ENCODE measurements at regions not wholly inside any gene's neighbourhood (a gene's known extent, or its start where the extent isn't known, plus 50 kb on each side); places are given as distances from the start of the nearest gene placed in this dataset.

GRCh38 chr17:77786740-77787505, 171.6 kb upstream of the TNRC6C start:
- Histone ChIP-seq H3K27me3 (ENCODE audit: insufficient read depth, low read length, poor library complexity) (peaks cover 11% of the 10 kb centered on the region), H3K18ac (ENCODE audit: low read length) (no peak overlapping the region), H4K5ac (ENCODE audit: low read length) (no peak overlapping the region), H3K56ac (ENCODE audit: low read length) (no peak overlapping the region), H3K9ac (ENCODE audit: low read length) (no peak overlapping the region), H4K8ac (ENCODE audit: low read depth, low read length) (no peak overlapping the region), H3K79me1 (ENCODE audit: low read length) (no peaks in the 10 kb centered on the region), H2BK120ac (ENCODE audit: low read depth, low read length) (no peak overlapping the region), H3K4me3 (ENCODE audit: low read length) (no peak overlapping the region), H2AK5ac (ENCODE audit: low read length) (no peak overlapping the region), H3K4ac (ENCODE audit: low read depth, low read length) (no peak overlapping the region), H3K36me3 (ENCODE audit: control insufficient read depth, insufficient read depth, low read length) (no peaks in the 10 kb centered on the region), H2BK15ac (replicated peaks; ENCODE audit: low read depth) (no peak overlapping the region), H3K79me2 (ENCODE audit: control insufficient read depth, insufficient read depth, low read length) (no peaks in the 10 kb centered on the region), H3K23ac (ENCODE audit: low read length) (no peak overlapping the region), H3K27ac (ENCODE audit: low read depth, low read length) (no peak overlapping the region), H2BK5ac (ENCODE audit: low read length) (no peak overlapping the region), H3K4me1 (ENCODE audit: control insufficient read depth, low read depth, low read length) (peaks cover 16% of the 10 kb centered on the region), H3K4me2 (ENCODE audit: low read length) (no peak overlapping the region)
- no CpG with 5 or more reads among the region's 20 CpGs for WGBS (ENCODE audit: extremely low coverage, insufficient coverage, low lambda C conversion rate)
- DNase-seq: peak; percentile 23

- no peak overlapping the region for H4K8ac ChIP-seq (ENCODE audit: low read depth, low read length)
- no peak overlapping the region for H3K56ac ChIP-seq (ENCODE audit: low read length)
- H2BK120ac ChIP-seq (ENCODE audit: low read depth, low read length): no peak overlapping the region
- no peak overlapping the region for H3K9ac ChIP-seq (ENCODE audit: low read length)
- no peaks in the 10 kb centered on the region for H3K36me3 ChIP-seq (ENCODE audit: control insufficient read depth, insufficient read depth, low read length)
- no peak overlapping the region for H3K4ac ChIP-seq (ENCODE audit: low read depth, low read length)
- peak; percentile 82 for DNase-seq
- H2AK5ac ChIP-seq (ENCODE audit: low read length): peak overlapping the region; percentile 18
- H2BK15ac ChIP-seq (replicated peaks; ENCODE audit: low read depth): no peak overlapping the region
- H3K4me3 ChIP-seq (ENCODE audit: low read length): no peak overlapping the region
- H3K27ac ChIP-seq (ENCODE audit: low read depth, low read length): peak overlapping the region; percentile 29
- WGBS (ENCODE audit: extremely low coverage, insufficient coverage, low lambda C conversion rate): no CpG with 5 or more reads among the region's 9 CpGs
- H3K18ac ChIP-seq (ENCODE audit: low read length): no peak overlapping the region
- no peak overlapping the region for H3K23ac ChIP-seq (ENCODE audit: low read length)
- H3K4me2 ChIP-seq (ENCODE audit: low read length): no peak overlapping the region
- H3K27me3 ChIP-seq (ENCODE audit: insufficient read depth, low read length, poor library complexity): peaks cover 24% of the 10 kb centered on the region
- H3K4me1 ChIP-seq (ENCODE audit: control insufficient read depth, low read depth, low read length): peaks cover 16% of the 10 kb centered on the region
- no peak overlapping the region for H4K5ac ChIP-seq (ENCODE audit: low read length)
- H3K79me1 ChIP-seq (ENCODE audit: low read length): no peaks in the 10 kb centered on the region
- no peak overlapping the region for H2BK5ac ChIP-seq (ENCODE audit: low read length)
- no peaks in the 10 kb centered on the region for H3K79me2 ChIP-seq (ENCODE audit: control insufficient read depth, insufficient read depth, low read length)
These were observed 168.2 kb upstream of the TNRC6C start for GRCh38 chr17:77790143-77790829.

GRCh38 chr17:77792626-77793025, 165.9 kb upstream of the TNRC6C start:
- H2BK15ac ChIP-seq (replicated peaks; ENCODE audit: low read depth): no peak overlapping the region
- H3K4ac ChIP-seq (ENCODE audit: low read depth, low read length): no peak overlapping the region
- no CpG with 5 or more reads among the region's 10 CpGs for whole genome bisulfite sequencing (ENCODE audit: extremely low coverage, insufficient coverage, low lambda C conversion rate)
- no peak overlapping the region for H3K27ac ChIP-seq (ENCODE audit: low read depth, low read length)
- H3K9ac ChIP-seq (ENCODE audit: low read length): no peak overlapping the region
- H3K27me3 ChIP-seq (ENCODE audit: insufficient read depth, low read length, poor library complexity): peaks cover 21% of the 10 kb centered on the region
- H4K8ac ChIP-seq (ENCODE audit: low read depth, low read length): no peak overlapping the region
- no peak overlapping the region for H3K4me2 ChIP-seq (ENCODE audit: low read length)
- H3K18ac ChIP-seq (ENCODE audit: low read length): no peak overlapping the region
- H2AK5ac ChIP-seq (ENCODE audit: low read length): no peak overlapping the region
- H3K79me1 ChIP-seq (ENCODE audit: low read length): no peaks in the 10 kb centered on the region
- H3K79me2 ChIP-seq (ENCODE audit: control insufficient read depth, insufficient read depth, low read length): no peaks in the 10 kb centered on the region
- DNase-seq: no peak
- H2BK5ac ChIP-seq (ENCODE audit: low read length): no peak overlapping the region
- H3K23ac ChIP-seq (ENCODE audit: low read length): no peak overlapping the region
- peaks cover 6% of the 10 kb centered on the region for H3K4me1 ChIP-seq (ENCODE audit: control insufficient read depth, low read depth, low read length)
- H3K56ac ChIP-seq (ENCODE audit: low read length): no peak overlapping the region
- no peak overlapping the region for H4K5ac ChIP-seq (ENCODE audit: low read length)
- H3K36me3 ChIP-seq (ENCODE audit: control insufficient read depth, insufficient read depth, low read length): no peaks in the 10 kb centered on the region
- no peak overlapping the region for H2BK120ac ChIP-seq (ENCODE audit: low read depth, low read length)
- no peak overlapping the region for H3K4me3 ChIP-seq (ENCODE audit: low read length)

GRCh38 chr17:77793146-77793970, 165.1 kb upstream of the TNRC6C start:
- H4K5ac ChIP-seq (ENCODE audit: low read length): no peak overlapping the region
- WGBS (ENCODE audit: extremely low coverage, insufficient coverage, low lambda C conversion rate): no CpG with 5 or more reads among the region's 40 CpGs
- no peak overlapping the region for H3K9ac ChIP-seq (ENCODE audit: low read length)
- H3K36me3 ChIP-seq (ENCODE audit: control insufficient read depth, insufficient read depth, low read length): no peaks in the 10 kb centered on the region
- H3K56ac ChIP-seq (ENCODE audit: low read length): peak overlapping the region; percentile 25
- H2BK5ac ChIP-seq (ENCODE audit: low read length): no peak overlapping the region
- no peak overlapping the region for H2AK5ac ChIP-seq (ENCODE audit: low read length)
- no peak overlapping the region for H3K27ac ChIP-seq (ENCODE audit: low read depth, low read length)
- H4K8ac ChIP-seq (ENCODE audit: low read depth, low read length): no peak overlapping the region
- no peak overlapping the region for H3K18ac ChIP-seq (ENCODE audit: low read length)
- H3K23ac ChIP-seq (ENCODE audit: low read length): no peak overlapping the region
- H3K79me1 ChIP-seq (ENCODE audit: low read length): no peaks in the 10 kb centered on the region
- H3K4me1 ChIP-seq (ENCODE audit: control insufficient read depth, low read depth, low read length): peaks cover 5% of the 10 kb centered on the region
- H3K27me3 ChIP-seq (ENCODE audit: insufficient read depth, low read length, poor library complexity): peaks cover 17% of the 10 kb centered on the region
- no peak overlapping the region for H3K4me3 ChIP-seq (ENCODE audit: low read length)
- no peak overlapping the region for H2BK120ac ChIP-seq (ENCODE audit: low read depth, low read length)
- H3K4ac ChIP-seq (ENCODE audit: low read depth, low read length): no peak overlapping the region
- no peak for DNase-seq
- H3K4me2 ChIP-seq (ENCODE audit: low read length): no peak overlapping the region
- H2BK15ac ChIP-seq (replicated peaks; ENCODE audit: low read depth): no peak overlapping the region
- H3K79me2 ChIP-seq (ENCODE audit: control insufficient read depth, insufficient read depth, low read length): no peaks in the 10 kb centered on the region

- no peak overlapping the region for H3K18ac ChIP-seq (ENCODE audit: low read length)
- H3K27me3 ChIP-seq (ENCODE audit: insufficient read depth, low read length, poor library complexity): peaks cover 14% of the 10 kb centered on the region
- H2BK120ac ChIP-seq (ENCODE audit: low read depth, low read length): no peak overlapping the region
- no CpG with 5 or more reads among the region's 5 CpGs for WGBS (ENCODE audit: extremely low coverage, insufficient coverage, low lambda C conversion rate)
- no peak overlapping the region for H4K5ac ChIP-seq (ENCODE audit: low read length)
- no peaks in the 10 kb centered on the region for H3K79me2 ChIP-seq (ENCODE audit: control insufficient read depth, insufficient read depth, low read length)
- H3K4me3 ChIP-seq (ENCODE audit: low read length): no peak overlapping the region
- no peak overlapping the region for H3K23ac ChIP-seq (ENCODE audit: low read length)
- H3K27ac ChIP-seq (ENCODE audit: low read depth, low read length): no peak overlapping the region
- no peak overlapping the region for H3K56ac ChIP-seq (ENCODE audit: low read length)
- no peak for DNase-seq
- H3K36me3 ChIP-seq (ENCODE audit: control insufficient read depth, insufficient read depth, low read length): no peaks in the 10 kb centered on the region
- H2BK15ac ChIP-seq (replicated peaks; ENCODE audit: low read depth): no peak overlapping the region
- H3K4ac ChIP-seq (ENCODE audit: low read depth, low read length): no peak overlapping the region
- H2BK5ac ChIP-seq (ENCODE audit: low read length): no peak overlapping the region
- H4K8ac ChIP-seq (ENCODE audit: low read depth, low read length): no peak overlapping the region
- H3K4me1 ChIP-seq (ENCODE audit: control insufficient read depth, low read depth, low read length): peaks cover 5% of the 10 kb centered on the region
- no peak overlapping the region for H2AK5ac ChIP-seq (ENCODE audit: low read length)
- H3K4me2 ChIP-seq (ENCODE audit: low read length): no peak overlapping the region
- no peak overlapping the region for H3K9ac ChIP-seq (ENCODE audit: low read length)
- no peaks in the 10 kb centered on the region for H3K79me1 ChIP-seq (ENCODE audit: low read length)
These were observed 164.6 kb upstream of the TNRC6C start for GRCh38 chr17:77793971-77794235.

Measured in mesendoderm (in vitro differentiated cells).